Thymus (tissue), 11 donors: ENCODE measurements at regions not wholly inside any gene's neighbourhood (a gene's known extent, or its start where the extent isn't known, plus 50 kb on each side); places are given as distances from the start of the nearest gene placed in this dataset.
A peak's percentile ranks its signal among the peaks of the same experiment; 100 is the strongest.
"Not testable (repeated sequence)": the region's sequence is repeated elsewhere in the genome, so short reads cannot be mapped to it uniquely, and the experiment has no call there.

ENCODE experiments used
- DNase-seq, 9 donors: peaks; one replicate each; pipeline ENCODE4 v3.0.0-alpha.2; 2013; ENCODE audit warnings: low spot score in 9 of 9, low read depth in 6 of 9, missing footprints in 1 of 9
- H3K27ac ChIP-seq, 2 donors: one replicate each; pipeline ENCODE4 v1.5.1; 2013; ENCODE audit warnings: control low read depth in 1 of 2, low read depth in 1 of 2, low read length in 1 of 2, mild to moderate bottlenecking in 1 of 2, moderate library complexity in 1 of 2
- H3K27me3 ChIP-seq, 2 donors: one replicate each; pipeline ENCODE4 v1.5.1; 2013; ENCODE audit warnings: low read length in 1 of 2; ENCODE audit not compliant: control insufficient read depth in 2 of 2, insufficient read depth in 1 of 2
- H3K36me3 ChIP-seq, 2 donors: one replicate each; pipeline ENCODE4 v1.5.1; 2013; ENCODE audit warnings: low read length in 1 of 2, mild to moderate bottlenecking in 1 of 2, moderate library complexity in 1 of 2; ENCODE audit not compliant: control insufficient read depth in 2 of 2, insufficient read depth in 2 of 2
- H3K4me1 ChIP-seq, 2 donors: one replicate each; pipeline ENCODE4 v1.5.1; 2013; ENCODE audit warnings: low read length in 2 of 2; ENCODE audit not compliant: control insufficient read depth in 2 of 2, insufficient read depth in 2 of 2
- H3K4me3 ChIP-seq, 2 donors: one replicate each; pipeline ENCODE4 v1.5.1; 2013; ENCODE audit warnings: low read length in 2 of 2, control low read depth in 1 of 2, mild to moderate bottlenecking in 1 of 2
- H3K9me3 ChIP-seq, 2 donors: one replicate each; pipeline ENCODE4 v1.5.1; 2013; ENCODE audit warnings: low read length in 1 of 2, mild to moderate bottlenecking in 1 of 2; ENCODE audit not compliant: control insufficient read depth in 2 of 2, insufficient read depth in 1 of 2
- WGBS: extraction: QIAGEN DNeasy Blood & Tissue Kit; methylation state at CpG from one replicate; pipeline ENCODE4 v1.1.7; 2013; 5-methylcytosine and 5-hydroxymethylcytosine counted together
- donor health status: healthy.

GRCh38 chr18:70781860-70782453, 493.1 kb downstream of the SOCS6 start:
- no peak overlapping the region for H3K27ac ChIP-seq
- 10% methylated on average over 8 of the region's 8 CpGs for WGBS
- no peaks in the 10 kb centered on the region for H3K27me3 ChIP-seq
- H3K4me1 ChIP-seq = no peaks in the 10 kb centered on the region
- peak in 8 of 9 donors; percentile 4 to 55 (median 17) for DNase-seq
- H3K4me3 ChIP-seq = no peak overlapping the region
- H3K36me3 ChIP-seq = no peaks in the 10 kb centered on the region
- H3K9me3 ChIP-seq = no peaks in the 10 kb centered on the region

GRCh38 chr18:70766254-70766653, 477.4 kb downstream of the SOCS6 start:
- H3K27ac ChIP-seq, H3K27me3 ChIP-seq, H3K9me3 ChIP-seq, H3K4me3 ChIP-seq, DNase-seq, H3K4me1 ChIP-seq, H3K36me3 ChIP-seq: not testable (repeated sequence)
- 95% methylated on average over 3 of the region's 3 CpGs for WGBS

GRCh38 chr18:70762812-70763211, 474.0 kb downstream of the SOCS6 start:
- WGBS = 95% methylated on average over 4 of the region's 4 CpGs
- DNase-seq = no peak

GRCh38 chr18:70758780-70759179, 469.9 kb downstream of the SOCS6 start:
- Histone ChIP-seq H3K9me3 (no peaks in the 10 kb centered on the region), H3K27me3 (no peaks in the 10 kb centered on the region), H3K27ac (no peak overlapping the region), H3K4me1 (no peaks in the 10 kb centered on the region), H3K4me3 (no peak overlapping the region), H3K36me3 (no peaks in the 10 kb centered on the region)
- WGBS = 98% methylated on average over 6 of the region's 6 CpGs
- no peak for DNase-seq

More at GRCh38 chr18:70762812-70763211, 474.0 kb downstream of the SOCS6 start:
- H3K27me3 ChIP-seq = no peaks in the 10 kb centered on the region
- no peaks in the 10 kb centered on the region for H3K4me1 ChIP-seq
- H3K4me3 ChIP-seq = no peak overlapping the region
- H3K27ac ChIP-seq = no peak overlapping the region
- no peaks in the 10 kb centered on the region for H3K9me3 ChIP-seq
- H3K36me3 ChIP-seq = no peaks in the 10 kb centered on the region

GRCh38 chr18:70754486-70754885, 465.6 kb downstream of the SOCS6 start:
- Histone ChIP-seq H3K4me3 (no peak overlapping the region), H3K9me3 (no peaks in the 10 kb centered on the region), H3K27me3 (no peaks in the 10 kb centered on the region), H3K4me1 (no peaks in the 10 kb centered on the region), H3K27ac (no peak overlapping the region), H3K36me3 (no peaks in the 10 kb centered on the region)
- DNase-seq = no peak
- WGBS = 88% methylated on average over 1 of the region's 1 CpG

GRCh38 chr18:70732916-70733315, 444.1 kb downstream of the SOCS6 start:
- WGBS = 97% methylated on average over 4 of the region's 4 CpGs

GRCh38 chr18:70732188-70732587, 443.3 kb downstream of the SOCS6 start:
- no peak overlapping the region for H3K27ac ChIP-seq
- H3K36me3 ChIP-seq = no peaks in the 10 kb centered on the region
- no peak for DNase-seq
- H3K9me3 ChIP-seq = peaks cover 0 to 5% of the 10 kb centered on the region in 2 donors
- H3K4me3 ChIP-seq = no peak overlapping the region
- no peaks in the 10 kb centered on the region for H3K27me3 ChIP-seq
- H3K4me1 ChIP-seq = no peaks in the 10 kb centered on the region
- 91% methylated on average over 8 of the region's 8 CpGs for WGBS

More at GRCh38 chr18:70732916-70733315, 444.1 kb downstream of the SOCS6 start:
- Histone ChIP-seq H3K4me3 (no peak overlapping the region), H3K4me1 (no peaks in the 10 kb centered on the region), H3K27ac (no peak overlapping the region), H3K9me3 (peaks cover 0 to 5% of the 10 kb centered on the region in 2 donors), H3K36me3 (no peaks in the 10 kb centered on the region), H3K27me3 (no peaks in the 10 kb centered on the region)
- no peak for DNase-seq

- H3K4me3 ChIP-seq = no peak overlapping the region
- H3K36me3 ChIP-seq = no peaks in the 10 kb centered on the region
- no peaks in the 10 kb centered on the region for H3K4me1 ChIP-seq
- no peak overlapping the region for H3K27ac ChIP-seq
- no peak for DNase-seq
- WGBS = 94% methylated on average over 5 of the region's 5 CpGs
- H3K9me3 ChIP-seq = no peaks in the 10 kb centered on the region
- no peaks in the 10 kb centered on the region for H3K27me3 ChIP-seq
Observed at GRCh38 chr18:70720607-70721006, 431.8 kb downstream of the SOCS6 start.

- Histone ChIP-seq H3K27ac (no peak overlapping the region), H3K36me3 (no peaks in the 10 kb centered on the region), H3K27me3 (no peaks in the 10 kb centered on the region), H3K9me3 (no peaks in the 10 kb centered on the region), H3K4me3 (no peak overlapping the region), H3K4me1 (no peaks in the 10 kb centered on the region)
- WGBS = 56% methylated on average over 3 of the region's 3 CpGs
- no peak for DNase-seq
Observed at GRCh38 chr18:70709720-70710119, 420.9 kb downstream of the SOCS6 start.
